NCI-H345 treated with DMSO at 0.1 percent for 48 hours (cell line): ENCODE measurements at regions not wholly inside any gene's neighbourhood (a gene's known extent, or its start where the extent isn't known, plus 50 kb on each side); places are given as distances from the start of the nearest gene placed in this dataset.
"Not testable (repeated sequence)": the region's sequence is repeated elsewhere in the genome, so short reads cannot be mapped to it uniquely, and the experiment has no call there.

Source experiments
- DNase-seq: peaks from one replicate; lab custom pipeline; 2025; ENCODE audit not compliant: unreplicated experiment; lab: John Stamatoyannopoulos, UW

GRCh38 chr20:11691766-11692165 lies 225.9 kb upstream of the BTBD3 start:
- no peak for DNase-seq

DNA sequence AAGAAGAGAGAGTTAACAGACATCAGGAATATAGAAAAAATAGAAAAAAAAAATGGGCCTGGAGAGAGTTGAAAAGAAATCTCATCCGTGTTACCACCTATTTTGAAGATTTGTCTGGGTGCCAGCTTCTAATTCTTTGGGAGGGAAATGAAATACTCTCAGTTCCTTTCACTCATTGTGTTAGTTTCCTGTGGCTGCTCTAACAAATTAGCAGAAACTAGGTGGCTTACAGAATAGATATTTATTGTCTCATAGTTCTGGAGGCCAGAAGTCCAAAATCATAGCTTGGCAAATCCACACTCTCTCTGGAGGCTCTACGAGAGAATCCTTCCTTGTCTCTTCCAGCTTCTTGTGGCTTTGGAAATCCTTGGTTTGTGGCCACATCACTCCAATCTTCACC lies 225.1 kb upstream of the BTBD3 start:
- no peak for DNase-seq

DNA sequence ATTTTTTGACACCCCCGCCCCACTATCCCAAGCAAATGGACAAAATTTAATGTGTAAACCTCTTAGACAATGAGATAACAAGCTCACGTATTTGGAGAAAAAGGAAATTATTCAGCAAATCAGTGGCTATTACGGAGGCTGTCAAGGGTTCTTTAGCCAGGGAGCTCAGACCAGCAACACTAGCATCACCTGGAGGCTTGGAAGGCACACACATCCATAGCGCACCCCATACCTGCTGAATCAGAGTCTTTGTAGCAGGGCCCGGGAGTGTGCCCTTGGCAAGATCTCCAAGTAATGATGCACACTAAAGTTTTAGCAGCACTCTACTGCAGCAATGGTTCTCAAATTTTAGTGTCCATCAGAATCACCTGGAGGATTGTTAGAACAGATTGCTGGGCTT lies 223.2 kb upstream of the BTBD3 start:
- DNase-seq: no peak

DNA sequence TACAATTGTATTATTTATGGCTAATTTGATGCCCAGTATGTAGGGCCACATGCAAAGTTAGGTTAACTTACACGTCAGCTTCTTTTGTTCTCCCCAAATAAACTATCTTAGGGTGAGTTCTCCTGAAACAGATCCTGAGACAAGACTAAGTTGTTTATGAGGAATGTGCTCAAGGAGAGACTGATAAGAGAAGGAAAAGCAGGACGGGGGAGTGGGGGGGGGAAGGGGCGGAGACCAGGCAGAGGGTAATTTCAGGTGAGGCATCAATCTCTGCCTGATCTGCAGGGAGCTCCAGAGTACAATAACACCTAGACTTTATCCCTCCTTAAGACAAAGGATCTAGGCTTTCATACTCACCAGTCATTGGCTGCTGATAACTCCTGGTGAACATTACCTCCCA lies 220.6 kb upstream of the BTBD3 start:
- no peak for DNase-seq

DNA sequence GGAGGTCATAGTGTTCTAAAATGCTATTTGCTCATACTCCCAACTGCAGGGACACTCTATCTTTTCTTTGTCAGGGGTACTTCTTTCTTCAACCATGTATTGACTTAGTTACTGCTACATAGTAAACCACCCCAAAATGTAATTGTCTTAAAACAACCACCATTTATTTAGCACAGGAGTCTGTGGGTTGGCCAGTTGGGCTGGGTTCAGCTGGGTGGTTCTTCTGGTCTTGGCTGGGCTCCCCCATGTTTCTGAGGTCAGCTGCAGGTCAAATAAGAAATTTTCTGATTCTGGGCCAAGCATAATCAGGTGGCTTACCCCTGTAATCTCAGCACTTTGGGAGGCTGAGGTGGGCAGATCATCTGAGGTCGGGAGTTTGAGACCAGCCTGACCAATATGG lies 220.0 kb upstream of the BTBD3 start:
- DNase-seq: no peak

GRCh38 chr20:11698124-11698523 lies 219.6 kb upstream of the BTBD3 start:
- DNase-seq: no peak

GRCh38 chr20:11700831-11701230 lies 216.9 kb upstream of the BTBD3 start:
- no peak for DNase-seq

DNA sequence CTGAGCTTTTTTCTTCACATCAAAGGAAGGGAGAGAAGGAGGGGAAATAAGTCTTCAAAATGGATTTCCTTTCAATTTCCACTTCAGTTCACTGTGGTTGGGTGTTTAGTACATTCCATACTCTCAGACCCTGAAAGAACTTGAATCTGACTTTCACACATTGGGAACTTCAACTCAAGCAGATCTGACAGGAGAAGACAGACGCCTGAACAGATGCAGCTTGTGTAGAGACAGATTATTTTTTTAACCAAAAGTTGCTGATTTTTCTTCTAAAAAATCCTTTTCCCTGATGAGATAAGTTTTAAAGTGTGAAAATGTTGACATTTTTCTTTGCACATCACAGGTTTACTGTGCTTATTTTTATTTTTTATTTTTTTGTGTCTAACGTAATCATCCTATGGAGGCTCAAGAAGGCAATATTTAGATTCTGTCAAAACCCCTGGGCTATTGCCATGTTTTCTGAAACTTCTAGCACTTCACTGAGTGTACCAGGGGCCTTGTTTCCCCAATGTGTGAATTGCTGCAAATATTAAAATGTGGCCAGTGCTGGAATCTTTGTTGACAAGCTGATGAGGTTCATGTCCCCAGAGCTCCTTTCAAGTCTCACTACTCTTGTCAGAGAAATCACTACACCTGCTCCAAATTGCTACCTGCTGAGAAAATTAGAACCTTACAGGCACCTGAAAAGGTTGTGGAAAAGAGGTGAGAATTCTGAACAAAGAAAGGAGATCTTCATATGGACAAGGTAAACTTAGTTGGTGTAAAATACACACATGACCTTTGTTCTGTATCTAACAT lies 214.8 kb upstream of the BTBD3 start:
- no peak for DNase-seq

GRCh38 chr20:11705512-11705911 lies 212.2 kb upstream of the BTBD3 start:
- no peak for DNase-seq

DNA sequence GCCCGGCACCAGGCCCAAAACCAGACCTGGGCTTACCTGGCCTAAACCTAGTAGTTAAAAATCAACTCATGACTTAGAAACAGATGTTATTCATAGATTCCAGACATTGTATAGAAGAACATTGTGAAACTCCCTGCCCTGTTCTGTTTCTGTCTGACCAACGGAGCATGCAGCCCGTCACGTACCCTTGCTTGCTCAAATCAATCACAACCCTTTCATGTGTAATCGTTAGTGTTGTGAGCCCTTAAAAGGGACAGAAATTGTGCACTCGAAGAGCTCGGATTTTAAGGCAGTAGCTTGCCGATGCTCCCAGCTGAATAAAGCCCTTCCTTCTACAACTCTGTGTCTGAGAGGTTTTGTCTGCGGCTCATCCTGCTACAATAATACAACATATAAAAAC lies 209.5 kb upstream of the BTBD3 start:
- not testable (repeated sequence) for DNase-seq

DNA sequence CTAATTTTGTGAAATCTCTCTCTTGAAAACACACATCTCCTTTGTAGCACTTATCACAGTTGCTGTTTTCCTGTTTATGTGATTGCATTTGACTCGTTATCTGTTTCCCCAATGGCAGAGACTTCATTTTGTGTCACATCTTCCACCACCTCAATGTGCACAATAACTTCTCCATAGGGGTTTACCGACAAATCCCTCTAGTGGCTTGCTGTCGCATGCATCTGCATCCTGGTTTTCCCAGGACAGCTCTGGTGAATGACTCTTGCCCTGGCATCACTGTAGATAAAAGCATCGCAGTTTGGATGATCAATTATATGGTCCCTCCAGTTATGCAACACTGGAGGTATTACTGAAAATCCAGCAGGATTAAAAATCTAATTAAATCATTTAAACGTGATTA lies 206.5 kb upstream of the BTBD3 start:
- DNase-seq: no peak

DNA sequence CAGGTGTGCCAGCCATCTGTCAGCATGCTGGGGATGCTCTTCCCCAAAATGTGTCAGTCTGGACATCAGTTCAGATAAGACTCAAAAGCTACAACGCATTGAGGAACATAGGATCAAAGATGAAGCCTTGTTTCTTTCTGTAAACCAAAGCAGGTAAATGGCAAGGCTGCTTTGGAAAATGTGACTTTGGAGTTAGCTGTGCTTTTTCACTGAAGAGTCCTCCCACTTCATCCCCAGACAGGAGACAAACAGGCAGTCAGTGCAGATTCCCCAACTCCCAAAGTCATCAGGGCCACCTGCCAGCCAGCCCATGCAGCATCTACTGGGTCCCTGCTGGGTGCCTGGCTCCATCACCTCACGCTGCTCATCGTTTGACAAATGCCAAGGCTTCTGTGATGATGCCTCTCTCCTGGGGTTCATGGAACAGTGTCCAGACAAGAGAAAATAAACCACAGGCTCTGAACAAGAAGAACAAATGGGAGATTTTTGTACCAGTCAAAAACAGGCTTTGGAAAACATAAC lies 205.0 kb upstream of the BTBD3 start:
- DNase-seq: peak; percentile 33

GRCh38 chr20:11714886-11715285 lies 202.8 kb upstream of the BTBD3 start:
- DNase-seq: no peak

DNA sequence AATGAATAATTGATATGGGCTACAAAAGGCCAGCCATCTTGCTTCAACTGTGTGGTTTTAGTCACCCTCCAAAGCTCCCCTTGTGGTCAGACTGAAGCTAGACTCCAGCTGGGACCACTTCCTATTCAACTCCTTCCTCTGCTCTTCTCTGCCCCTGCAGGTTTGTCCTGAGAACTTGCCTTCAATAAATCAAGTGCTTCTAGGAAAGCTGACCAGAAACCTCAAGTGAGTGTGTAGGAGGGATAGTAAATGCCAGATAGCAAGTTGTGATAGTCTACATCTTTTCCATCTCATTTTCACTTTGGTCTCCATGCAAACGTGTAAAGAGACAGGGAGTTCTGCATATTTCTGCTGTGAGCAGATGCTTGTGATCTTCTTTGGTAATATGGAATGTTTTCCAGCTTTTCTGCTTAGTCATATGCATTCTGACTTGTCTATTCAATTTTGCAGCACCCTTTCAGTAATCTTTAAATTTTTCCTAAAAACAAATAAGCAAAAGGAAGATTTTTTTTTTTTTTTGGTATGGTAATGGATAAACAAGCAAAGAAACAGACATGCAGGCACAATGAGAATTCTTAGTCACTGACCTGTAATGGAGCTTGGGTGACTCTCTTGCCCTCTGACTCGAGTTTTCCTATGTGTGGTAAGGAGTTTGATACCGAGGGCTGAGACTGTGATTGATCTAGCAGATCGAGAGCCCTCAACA lies 201.3 kb upstream of the BTBD3 start:
- DNase-seq: no peak

GRCh38 chr20:11716945-11717248 lies 200.8 kb upstream of the BTBD3 start:
- no peak for DNase-seq

DNA sequence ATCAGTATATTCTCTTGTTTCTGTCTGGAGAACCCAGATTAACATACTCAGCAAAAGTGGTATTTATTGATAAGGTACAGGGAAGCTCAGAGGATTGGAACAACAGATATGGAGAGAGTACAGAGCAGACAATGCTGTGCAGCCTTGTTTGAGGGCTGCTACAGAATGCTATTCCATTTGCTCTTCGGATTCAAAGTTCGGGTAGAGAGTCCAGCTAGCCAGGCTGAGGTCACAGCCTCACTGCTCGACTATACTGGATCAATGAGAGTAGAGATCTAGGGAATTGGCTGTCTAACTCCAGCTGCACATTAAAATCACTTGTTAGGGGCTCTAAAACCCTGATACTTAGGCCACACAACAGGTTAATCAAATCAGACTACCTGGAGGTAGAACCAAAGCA lies 200.1 kb upstream of the BTBD3 start:
- DNase-seq: no peak

GRCh38 chr20:11718474-11719094 lies 199.1 kb upstream of the BTBD3 start:
- DNase-seq: no peak

- no peak for DNase-seq
These were observed 198.5 kb upstream of the BTBD3 start for GRCh38 chr20:11719153-11719552.

- DNase-seq: no peak
These were observed 196.3 kb upstream of the BTBD3 start for GRCh38 chr20:11721411-11721810.

DNA sequence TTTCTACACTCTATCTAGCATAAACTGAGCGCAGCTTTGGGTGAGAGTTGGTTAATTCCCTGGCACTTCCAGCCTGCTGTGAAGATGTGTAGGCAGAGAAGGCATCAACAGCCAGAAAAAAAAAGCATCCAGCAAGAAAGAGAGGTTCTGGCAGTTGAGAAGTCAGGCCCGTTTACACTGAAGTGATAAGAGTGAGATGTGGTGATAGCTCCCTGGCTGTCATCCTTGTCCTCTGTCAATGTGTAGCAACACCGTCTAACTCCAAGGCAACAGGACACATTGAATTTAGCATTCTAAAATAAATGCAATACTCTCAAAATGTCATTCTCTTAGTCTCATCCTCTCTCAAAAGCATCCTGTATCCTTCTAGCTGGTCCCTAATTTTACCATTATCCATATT lies 193.6 kb upstream of the BTBD3 start:
- DNase-seq: no peak

DNA sequence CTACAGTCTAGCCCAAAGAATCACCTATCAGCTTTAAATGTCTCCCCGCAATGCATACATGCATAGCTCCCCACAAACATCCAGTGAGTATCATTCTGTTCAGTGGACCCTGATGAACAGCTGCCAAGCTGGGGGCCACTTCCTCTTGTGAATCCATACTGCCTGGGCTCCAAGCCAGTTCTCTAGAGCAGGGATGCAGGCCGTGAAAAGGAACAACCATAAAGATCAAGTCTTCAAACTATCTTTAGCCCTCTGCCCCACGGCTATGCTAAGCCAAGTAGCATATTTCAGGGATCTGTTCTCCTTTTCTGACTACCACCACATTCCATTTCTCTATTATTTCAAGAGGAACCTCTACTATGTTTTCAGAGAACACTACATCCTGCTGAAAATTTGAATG lies 191.7 kb upstream of the BTBD3 start:
- peak; percentile 47 for DNase-seq

- DNase-seq: no peak
These were observed 190.0 kb upstream of the BTBD3 start for GRCh38 chr20:11727708-11728107.
